SK-N-SH (cell line): ENCODE measurements at regions not wholly inside any gene's neighbourhood (a gene's known extent, or its start where the extent isn't known, plus 50 kb on each side); places are given as distances from the start of the nearest gene placed in this dataset.
"Not testable (repeated sequence)": the region's sequence is repeated elsewhere in the genome, so short reads cannot be mapped to it uniquely, and the experiment has no call there.

Experiments
- CTCF ChIA-PET: fragments of 300-600, 350-600 bp; formaldehyde crosslinking; extraction: SDS; loops from one replicate; lab custom pipeline; 2021; lab: Yijun Ruan, JAX
- POLR2A ChIA-PET: fragments of 350-600 bp; sonication (Branson Sonifier 250); formaldehyde crosslinking; extraction: SDS; loops from one replicate; lab custom pipeline; 2020; ENCODE audit warnings: antibody characterized with exemption, inconsistent platforms; lab: Yijun Ruan, JAX
- DNase-seq: peaks from one replicate; pipeline ENCODE4 v3.0.0; 2012
- H2AFZ ChIP-seq: fragments of 200-600 bp; sonication (generic); 2 replicates; pipeline ENCODE4 v1.8.1; 2016; ENCODE audit warnings: antibody characterized with exemption, mild to moderate bottlenecking, low read depth
- H3F3A ChIP-seq: fragments of 200-600 bp; sonication (generic); replicated peaks from 2 replicates; pipeline ENCODE3; 2016; ENCODE audit warnings: antibody characterized with exemption, mild to moderate bottlenecking; ENCODE audit not compliant: insufficient read depth
- H3K27ac ChIP-seq, 2 experiments: fragments of 200-500 bp in 1 of 2; fragments of 200-600 bp in 1 of 2; sonication (Bioruptor generic) in 1 of 2; sonication (generic), shearing (Covaris generic) in 1 of 2; 2 replicates each; pipeline versions ENCODE4 v1.5.1 to v1.6.1; 2014 to 2016; ENCODE audit warnings: low read depth in 2 of 2, inconsistent platforms in 1 of 2, low read length in 1 of 2, mild to moderate bottlenecking in 1 of 2, mixed read lengths in 1 of 2
- H3K27me3 ChIP-seq: fragments of 200-600 bp; sonication (generic), shearing (Covaris generic); 2 replicates; pipeline ENCODE4 v1.6.1; 2016; ENCODE audit warnings: mixed run types; ENCODE audit not compliant: insufficient read depth
- H3K36me3 ChIP-seq, 2 experiments: fragments of 200-500 bp in 1 of 2; fragments of 200-600 bp in 1 of 2; sonication (Bioruptor generic) in 1 of 2; sonication (generic) in 1 of 2; replicated peaks in 1 of 2; 2 replicates each; pipeline versions ENCODE3 to v1.5.1; 2014 to 2016; ENCODE audit warnings: low read length in 1 of 2, mild to moderate bottlenecking in 1 of 2; ENCODE audit not compliant: insufficient read depth in 2 of 2, control insufficient read depth in 1 of 2
- H3K4me1 ChIP-seq, 2 experiments: fragments of 200-500 bp in 1 of 2; fragments of 200-600 bp in 1 of 2; sonication (Bioruptor generic) in 1 of 2; sonication (generic), shearing (Covaris generic) in 1 of 2; 2 replicates each; pipeline versions ENCODE4 v1.5.1 to v1.6.1; 2014 to 2016; ENCODE audit warnings: low read depth in 1 of 2, low read length in 1 of 2, mixed run types in 1 of 2; ENCODE audit not compliant: insufficient read depth in 2 of 2, control insufficient read depth in 1 of 2
- H3K4me2 ChIP-seq: fragments of 200-600 bp; sonication (generic), shearing (Covaris generic); 2 replicates; pipeline ENCODE4 v1.6.1; 2017; ENCODE audit warnings: mixed run types
- H3K4me3 ChIP-seq, 2 experiments: fragments of 200-500 bp in 1 of 2; fragments of 200-600 bp in 1 of 2; sonication (Bioruptor generic) in 1 of 2; sonication (generic), shearing (Covaris generic) in 1 of 2; 2 replicates each; pipeline versions ENCODE4 v1.5.1 to v1.8.1; 2014 to 2016; ENCODE audit warnings: low read depth in 2 of 2, inconsistent platforms in 1 of 2, low read length in 1 of 2, mild to moderate bottlenecking in 1 of 2, mixed read lengths in 1 of 2, moderate library complexity in 1 of 2
- H3K79me2 ChIP-seq: fragments of 200-600 bp; sonication (generic); 2 replicates; pipeline ENCODE4 v1.8.1; 2017; ENCODE audit warnings: mild to moderate bottlenecking; ENCODE audit not compliant: insufficient read depth
- H3K9ac ChIP-seq: fragments of 200-600 bp; sonication (generic); 2 replicates; pipeline ENCODE4 v1.6.1; 2017; ENCODE audit warnings: mixed run types
- H3K9me2 ChIP-seq: fragments of 200-600 bp; sonication (generic); 2 replicates; pipeline ENCODE4 v1.6.1; 2017; ENCODE audit warnings: mixed run types
- H3K9me3 ChIP-seq: fragments of 200-600 bp; sonication (generic); 2 replicates; pipeline ENCODE4 v1.6.1; 2017; ENCODE audit warnings: mixed run types, mild to moderate bottlenecking, moderate library complexity
- H4K20me1 ChIP-seq: fragments of 200-600 bp; sonication (generic); 2 replicates; pipeline ENCODE4 v1.6.1; 2017; ENCODE audit warnings: mild to moderate bottlenecking, mixed run types; ENCODE audit not compliant: insufficient read depth
- WGBS: methylation state at CpG from one replicate; pipeline ENCODE4 v1.1.6; 2017; ENCODE audit warnings: low lambda C conversion rate; 5-methylcytosine and 5-hydroxymethylcytosine counted together

GRCh38 chr9:41779192-41779591 lies 350.0 kb downstream of the CNTNAP3B start:
- H3K4me1 ChIP-seq, H3K4me2 ChIP-seq, H3K9ac ChIP-seq, DNase-seq, H4K20me1 ChIP-seq, H3K9me2 ChIP-seq, H3K4me3 ChIP-seq, H2AFZ ChIP-seq, H3F3A ChIP-seq, POLR2A ChIA-PET, CTCF ChIA-PET, H3K79me2 ChIP-seq, H3K36me3 ChIP-seq, H3K9me3 ChIP-seq, H3K27ac ChIP-seq, H3K27me3 ChIP-seq: not testable (repeated sequence)
- WGBS: 59% methylated on average over 15 of the region's 15 CpGs

GRCh38 chr9:41778535-41779071 lies 350.6 kb downstream of the CNTNAP3B start:
- H3K4me3 ChIP-seq, CTCF ChIA-PET, H4K20me1 ChIP-seq, H3K27me3 ChIP-seq, H3K9me3 ChIP-seq, H3K36me3 ChIP-seq, POLR2A ChIA-PET, H3K9me2 ChIP-seq, H2AFZ ChIP-seq, H3K4me1 ChIP-seq, H3K9ac ChIP-seq, H3K4me2 ChIP-seq, DNase-seq, H3K27ac ChIP-seq, H3K79me2 ChIP-seq, H3F3A ChIP-seq: not testable (repeated sequence)
- WGBS: 76% methylated on average over 29 of the region's 38 CpGs

- H3K4me3 ChIP-seq, DNase-seq, H3K9me3 ChIP-seq, H3K4me2 ChIP-seq, H2AFZ ChIP-seq, H3K27me3 ChIP-seq, H3K4me1 ChIP-seq, H3K79me2 ChIP-seq, POLR2A ChIA-PET, H4K20me1 ChIP-seq, H3F3A ChIP-seq, H3K27ac ChIP-seq, H3K9me2 ChIP-seq, CTCF ChIA-PET, H3K36me3 ChIP-seq, H3K9ac ChIP-seq: not testable (repeated sequence)
- 8% methylated on average over 4 of the region's 10 CpGs for WGBS
Measured at GRCh38 chr9:41777536-41777935, 351.7 kb downstream of the CNTNAP3B start.

- DNase-seq, H2AFZ ChIP-seq, H3K36me3 ChIP-seq, H3K79me2 ChIP-seq, H3K4me2 ChIP-seq, H3K4me3 ChIP-seq, POLR2A ChIA-PET, H3K9me2 ChIP-seq, H4K20me1 ChIP-seq, H3F3A ChIP-seq, H3K27ac ChIP-seq, H3K9me3 ChIP-seq, H3K27me3 ChIP-seq, CTCF ChIA-PET, H3K4me1 ChIP-seq, H3K9ac ChIP-seq: not testable (repeated sequence)
- WGBS: 5% methylated on average over 4 of the region's 7 CpGs
Measured at GRCh38 chr9:41772541-41772940, 356.7 kb downstream of the CNTNAP3B start.

GRCh38 chr9:41771693-41772092 lies 357.5 kb downstream of the CNTNAP3B start:
- H3K4me2 ChIP-seq, H3K4me1 ChIP-seq, H2AFZ ChIP-seq, H4K20me1 ChIP-seq, H3K4me3 ChIP-seq, H3K9me2 ChIP-seq, H3K9me3 ChIP-seq, H3K36me3 ChIP-seq, H3K9ac ChIP-seq, POLR2A ChIA-PET, H3K27me3 ChIP-seq, CTCF ChIA-PET, H3K79me2 ChIP-seq, DNase-seq, H3F3A ChIP-seq, H3K27ac ChIP-seq: not testable (repeated sequence)
- WGBS: 52% methylated on average over 4 of the region's 12 CpGs

GRCh38 chr9:41754822-41755221 lies 374.4 kb downstream of the CNTNAP3B start:
- H3K79me2 ChIP-seq, H3K4me3 ChIP-seq, H3K4me2 ChIP-seq, POLR2A ChIA-PET, H4K20me1 ChIP-seq, DNase-seq, CTCF ChIA-PET, H3K36me3 ChIP-seq, H3K9me3 ChIP-seq, H2AFZ ChIP-seq, H3K9me2 ChIP-seq, H3K9ac ChIP-seq, H3F3A ChIP-seq, H3K4me1 ChIP-seq, H3K27ac ChIP-seq, H3K27me3 ChIP-seq: not testable (repeated sequence)
- 23% methylated on average over 4 of the region's 9 CpGs for WGBS

GRCh38 chr9:41754403-41754802 lies 374.8 kb downstream of the CNTNAP3B start:
- H3K9me3 ChIP-seq, H3K4me3 ChIP-seq, H3K4me1 ChIP-seq, H3K9ac ChIP-seq, H3K79me2 ChIP-seq, H3K27me3 ChIP-seq, H2AFZ ChIP-seq, CTCF ChIA-PET, H3K9me2 ChIP-seq, POLR2A ChIA-PET, H3K4me2 ChIP-seq, H3F3A ChIP-seq, H4K20me1 ChIP-seq, DNase-seq, H3K27ac ChIP-seq, H3K36me3 ChIP-seq: not testable (repeated sequence)
- 40% methylated on average over 11 of the region's 15 CpGs for WGBS
